Vagina (tissue), 2 donors: ENCODE measurements at regions not wholly inside any gene's neighbourhood (a gene's known extent, or its start where the extent isn't known, plus 50 kb on each side); places are given as distances from the start of the nearest gene placed in this dataset.
"Not testable (repeated sequence)": the region's sequence is repeated elsewhere in the genome, so short reads cannot be mapped to it uniquely, and the experiment has no call there.

ENCODE experiments used
- POLR2AphosphoS5 ChIP-seq, 2 donors: sonication (generic); formaldehyde crosslinking; IDR thresholded peaks; one replicate each; pipeline ENCODE4 v1.9.0; 2017; ENCODE audit warnings: antibody characterized with exemption in 2 of 2, mild to moderate bottlenecking in 2 of 2, low read depth in 1 of 2; ENCODE audit not compliant: insufficient read depth in 1 of 2
- TF ChIP-seq, protein P1 (sequence below), 3 experiments: fragments of 450-650 bp in 2 of 3; fragments of 200-600 bp in 1 of 3; sonication (generic) in 1 of 3; IDR thresholded peaks; one replicate each; pipeline ENCODE4 v1.5.1; 2017 to 2019; ENCODE audit warnings: antibody characterized with exemption in 3 of 3, mild to moderate bottlenecking in 2 of 3, moderate library complexity in 2 of 3

DNA sequence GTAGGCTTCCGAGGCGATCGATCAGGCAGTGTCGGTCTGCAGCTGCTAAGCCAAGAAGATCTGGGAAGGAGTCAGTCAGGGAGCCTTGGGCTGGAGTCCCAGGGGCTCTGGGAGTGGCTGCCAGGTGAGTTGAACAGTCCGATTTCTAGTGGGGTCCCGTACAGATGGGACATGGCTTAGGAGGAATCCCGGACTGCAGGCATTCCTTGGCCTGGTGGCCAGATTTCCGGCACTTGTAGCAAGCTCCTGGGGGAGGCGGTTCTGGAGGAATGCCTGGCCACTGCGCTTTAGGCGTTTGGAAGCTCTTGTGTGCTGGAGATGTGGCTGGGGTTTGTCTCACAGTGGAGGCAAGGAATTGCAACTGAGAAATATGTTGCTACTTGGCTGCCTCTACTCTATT is 64.3 kb upstream of the FAM90A1 start:
- TF ChIP-seq, protein P1, sequence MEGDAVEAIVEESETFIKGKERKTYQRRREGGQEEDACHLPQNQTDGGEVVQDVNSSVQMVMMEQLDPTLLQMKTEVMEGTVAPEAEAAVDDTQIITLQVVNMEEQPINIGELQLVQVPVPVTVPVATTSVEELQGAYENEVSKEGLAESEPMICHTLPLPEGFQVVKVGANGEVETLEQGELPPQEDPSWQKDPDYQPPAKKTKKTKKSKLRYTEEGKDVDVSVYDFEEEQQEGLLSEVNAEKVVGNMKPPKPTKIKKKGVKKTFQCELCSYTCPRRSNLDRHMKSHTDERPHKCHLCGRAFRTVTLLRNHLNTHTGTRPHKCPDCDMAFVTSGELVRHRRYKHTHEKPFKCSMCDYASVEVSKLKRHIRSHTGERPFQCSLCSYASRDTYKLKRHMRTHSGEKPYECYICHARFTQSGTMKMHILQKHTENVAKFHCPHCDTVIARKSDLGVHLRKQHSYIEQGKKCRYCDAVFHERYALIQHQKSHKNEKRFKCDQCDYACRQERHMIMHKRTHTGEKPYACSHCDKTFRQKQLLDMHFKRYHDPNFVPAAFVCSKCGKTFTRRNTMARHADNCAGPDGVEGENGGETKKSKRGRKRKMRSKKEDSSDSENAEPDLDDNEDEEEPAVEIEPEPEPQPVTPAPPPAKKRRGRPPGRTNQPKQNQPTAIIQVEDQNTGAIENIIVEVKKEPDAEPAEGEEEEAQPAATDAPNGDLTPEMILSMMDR (IDR thresholded peaks at IDR 0.05), result not testable (repeated sequence)
- TF ChIP-seq POLR2AphosphoS5 (IDR thresholded peaks at IDR 0.05; ENCODE audit: insufficient read depth in 1 of 2, low read depth in 1 of 2), result not testable (repeated sequence)
